ENCODE measurements at regions not wholly inside any gene's neighbourhood (a gene's known extent, or its start where the extent isn't known, plus 50 kb on each side); places are given as distances from the start of the nearest gene placed in this dataset.

DNA sequence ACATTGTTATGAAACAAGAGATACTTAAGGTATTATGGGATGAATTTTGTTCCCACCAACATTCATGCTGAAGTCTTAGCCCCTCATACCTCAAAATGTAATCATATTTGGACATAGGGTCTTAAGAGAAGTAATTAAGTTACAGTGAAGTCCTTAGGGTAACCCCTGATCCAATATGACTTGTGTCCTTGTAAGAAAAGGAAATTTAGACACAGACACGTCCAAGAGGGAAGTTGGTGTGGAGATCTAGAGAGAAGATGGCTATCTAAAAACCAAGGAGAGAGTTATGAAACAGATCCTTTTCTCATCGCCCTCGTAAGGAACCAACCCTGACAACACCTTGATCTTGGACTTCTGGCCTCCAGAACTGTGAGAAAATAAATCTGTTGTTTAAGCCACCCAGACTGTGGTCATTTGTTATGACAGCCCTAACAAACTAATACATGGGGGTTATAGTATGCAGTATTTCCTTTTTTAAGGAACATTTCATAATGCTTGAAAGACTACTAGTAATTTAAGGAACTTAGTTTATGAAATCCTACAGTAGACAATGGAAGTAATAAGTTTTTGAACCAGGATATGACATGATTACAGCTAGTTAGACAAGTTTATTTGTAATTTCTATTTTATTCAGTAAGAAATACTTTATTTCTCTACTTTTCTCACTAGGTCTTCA, 875.5 kb upstream of the ADGRL2 start:
- TF ChIP-seq EZH2 (IDR thresholded peaks at IDR 0.05; ENCODE audit: insufficient read depth, poor library complexity, severe bottlenecking), result no peak
- TF ChIP-seq EZH2phosphoT487 (IDR thresholded peaks at IDR 0.05; ENCODE audit: insufficient read depth, low read depth), result no peak

Measured in GM23248 (cell line).